ENCODE measurements at regions not wholly inside any gene's neighbourhood (a gene's known extent, or its start where the extent isn't known, plus 50 kb on each side); places are given as distances from the start of the nearest gene placed in this dataset.

- intact Hi-C loops (cut with DNase I; ENCODE audit: low total_unique reads) = no loop called here
- Histone ChIP-seq H3K36me3 (no peaks in the 10 kb centered on the region), H3K4me3 (no peak overlapping the region), H3K9me3 (no peaks in the 10 kb centered on the region), H3K27ac (no peak overlapping the region), H3K4me1 (no peaks in the 10 kb centered on the region), H3K27me3 (replicated peaks in 1 of 7) (peaks cover 0 to 87% (median 14%) of the 10 kb centered on the region in 7 donors)
- DNase-seq = peak; percentile 35
- 67 to 70% (median 69%) methylated on average over 8 of the region's 8 CpGs for WGBS, 5 donors
- TF ChIP-seq POLR2AphosphoS5 (IDR thresholded peaks at IDR 0.05) (no peak), CTCF (IDR thresholded peaks at IDR 0.05 in 8 of 11, conservative IDR thresholded peaks at IDR 0.05 in 3 of 11) (no peak), POLR2A (IDR thresholded peaks at IDR 0.05) (no peak)
Observed at GRCh38 chr3:127427666-127428065, 139.8 kb upstream of the PRR20G start.

- peak; percentile 36 for DNase-seq
- Histone ChIP-seq H3K27ac (no peak overlapping the region), H3K9me3 (no peaks in the 10 kb centered on the region), H3K36me3 (no peaks in the 10 kb centered on the region), H3K4me1 (no peaks in the 10 kb centered on the region), H3K4me3 (no peak overlapping the region), H3K27me3 (replicated peaks in 1 of 7) (peaks cover 0 to 92% (median 14%) of the 10 kb centered on the region in 7 donors)
- WGBS, 5 donors = 62 to 69% (median 67%) methylated on average over 6 of the region's 6 CpGs
- TF ChIP-seq POLR2AphosphoS5 (IDR thresholded peaks at IDR 0.05) = no peak
- no peak for TF ChIP-seq CTCF (IDR thresholded peaks at IDR 0.05 in 8 of 11, conservative IDR thresholded peaks at IDR 0.05 in 3 of 11)
- TF ChIP-seq POLR2A (IDR thresholded peaks at IDR 0.05) = no peak
- intact Hi-C loops (cut with DNase I; ENCODE audit: low total_unique reads) = no loop called here
Observed at GRCh38 chr3:127427156-127427555, 139.3 kb upstream of the PRR20G start.

GRCh38 chr3:127426444-127427153, 138.8 kb upstream of the PRR20G start:
- H3K36me3 ChIP-seq = no peaks in the 10 kb centered on the region
- no peak overlapping the region for H3K27ac ChIP-seq
- intact Hi-C loops (cut with DNase I; ENCODE audit: low total_unique reads) = no loop called here
- H3K4me3 ChIP-seq = no peak overlapping the region
- TF ChIP-seq POLR2AphosphoS5 (IDR thresholded peaks at IDR 0.05) (no peak), POLR2A (IDR thresholded peaks at IDR 0.05) (no peak), CTCF (IDR thresholded peaks at IDR 0.05 in 8 of 11, conservative IDR thresholded peaks at IDR 0.05 in 3 of 11) (no peak)
- DNase-seq = peak; percentile 66
- H3K9me3 ChIP-seq = no peaks in the 10 kb centered on the region
- 37 to 47% (median 44%) methylated on average over 14 to 18 of the region's 18 CpGs for WGBS, 5 donors
- H3K27me3 ChIP-seq (replicated peaks in 1 of 7) = peaks cover 0 to 93% (median 15%) of the 10 kb centered on the region in 7 donors
- H3K4me1 ChIP-seq = no peaks in the 10 kb centered on the region

GRCh38 chr3:127425505-127426443, 137.9 kb upstream of the PRR20G start:
- TF ChIP-seq POLR2A (IDR thresholded peaks at IDR 0.05) (no peak), CTCF (IDR thresholded peaks at IDR 0.05 in 8 of 11, conservative IDR thresholded peaks at IDR 0.05 in 3 of 11) (no peak), POLR2AphosphoS5 (IDR thresholded peaks at IDR 0.05) (no peak)
- WGBS, 5 donors = 75 to 79% (median 75%) methylated on average over 14 to 20 of the region's 20 CpGs
- H3K27me3 ChIP-seq (replicated peaks in 1 of 7) = peaks cover 0 to 93% (median 18%) of the 10 kb centered on the region in 7 donors
- intact Hi-C loops (cut with DNase I; ENCODE audit: low total_unique reads) = no loop called here
- no peaks in the 10 kb centered on the region for H3K4me1 ChIP-seq
- DNase-seq = peak; percentile 69
- H3K4me3 ChIP-seq = no peak overlapping the region
- no peaks in the 10 kb centered on the region for H3K36me3 ChIP-seq
- H3K9me3 ChIP-seq = no peaks in the 10 kb centered on the region
- H3K27ac ChIP-seq = no peak overlapping the region
